GM21381 (cell line): ENCODE measurements at regions not wholly inside any gene's neighbourhood (a gene's known extent, or its start where the extent isn't known, plus 50 kb on each side); places are given as distances from the start of the nearest gene placed in this dataset.

Experiments used
- ATAC-seq: cut with Tn5 transposase; IDR thresholded peaks from one replicate; pipeline ENCODE4 v1.9.1; 2021; ENCODE audit warnings: mild to moderate bottlenecking, moderate library complexity; ENCODE audit not compliant: unreplicated experiment

DNA sequence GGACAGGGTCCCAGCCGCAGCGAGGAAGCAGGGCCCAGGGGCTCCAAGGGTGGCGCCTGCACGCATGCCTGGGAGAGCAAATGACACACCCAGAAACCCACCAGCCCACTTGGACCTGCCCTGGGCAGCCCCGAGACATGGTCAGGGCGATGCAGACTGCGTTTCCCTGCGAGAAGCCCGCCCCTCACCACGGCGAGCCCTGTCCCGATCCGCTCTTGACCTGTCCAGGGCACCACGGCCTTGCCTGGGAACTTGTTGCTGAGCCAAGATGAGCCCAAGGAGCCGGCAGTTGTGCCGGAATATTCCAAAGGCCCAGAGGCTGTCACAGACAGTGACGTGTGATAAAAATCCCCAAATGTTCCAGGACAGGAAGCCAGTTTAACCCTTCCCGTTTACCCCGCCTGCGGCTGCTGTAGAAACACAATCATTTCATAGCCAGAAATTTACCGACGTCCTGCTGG lies 78.1 kb downstream of the SIK1 start:
- no peak for ATAC-seq

DNA sequence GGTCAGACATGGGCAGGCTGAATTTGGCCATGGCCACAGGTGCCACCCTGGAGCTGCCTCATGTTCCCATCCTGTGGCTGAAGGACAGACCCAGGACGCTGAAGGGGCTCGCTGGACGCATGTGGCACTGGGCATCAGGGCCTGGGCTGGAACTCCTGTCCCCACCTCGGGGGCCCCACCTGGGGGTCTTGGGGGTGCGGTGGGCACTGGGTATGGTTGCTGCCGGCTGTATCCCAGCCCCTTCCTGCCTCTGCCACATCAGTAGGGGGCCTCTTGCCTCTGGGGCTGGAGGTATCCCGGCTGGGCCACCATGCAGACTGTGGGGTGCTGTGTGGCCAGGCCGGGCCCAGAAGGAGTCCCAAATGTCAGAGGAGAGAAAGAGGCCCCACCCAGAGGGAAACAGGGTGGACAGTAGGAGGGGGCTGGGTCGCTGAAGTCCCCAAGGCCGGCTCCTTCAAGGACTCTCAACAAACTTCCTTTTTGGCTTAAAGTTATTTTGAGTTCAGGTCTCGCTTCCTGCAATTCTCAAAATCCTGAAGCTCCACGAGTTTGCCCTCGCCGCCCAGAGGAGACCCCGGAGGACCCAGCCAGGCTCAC lies 78.7 kb downstream of the SIK1 start:
- ATAC-seq: no peak

DNA sequence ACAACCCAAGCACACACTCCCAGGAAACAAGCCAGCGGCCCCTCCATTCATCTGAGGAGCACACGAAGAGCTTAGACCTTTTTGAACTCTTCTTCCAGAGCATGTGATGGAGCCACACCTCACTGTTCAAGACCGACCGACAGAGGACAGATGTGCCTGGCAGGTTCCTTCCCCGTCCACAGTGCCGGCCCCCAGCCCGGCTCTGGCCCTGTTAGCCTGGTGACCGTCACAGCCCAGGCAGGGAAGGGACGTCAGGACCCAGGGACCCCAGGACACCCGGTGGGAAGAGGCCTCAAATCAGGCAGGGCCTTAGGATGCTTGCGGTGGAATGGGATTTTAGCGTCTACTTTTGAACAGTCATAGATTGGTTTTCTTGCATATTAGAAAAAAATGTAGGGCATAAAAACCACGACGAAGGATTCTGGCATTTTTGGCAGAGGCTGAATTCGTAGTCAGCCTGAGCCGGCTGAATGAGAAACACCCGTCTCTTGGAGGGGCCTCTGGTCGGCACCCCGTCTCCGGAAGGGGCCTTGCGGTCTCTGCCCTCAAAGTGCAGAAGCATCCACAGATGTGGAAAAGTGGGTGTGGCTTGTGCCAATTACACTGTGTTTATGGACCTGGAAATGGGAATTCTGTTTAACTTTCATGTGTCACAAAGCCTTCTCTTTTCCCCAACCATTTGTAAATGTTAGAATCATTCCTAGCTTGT lies 79.3 kb downstream of the SIK1 start:
- ATAC-seq: no peak

DNA sequence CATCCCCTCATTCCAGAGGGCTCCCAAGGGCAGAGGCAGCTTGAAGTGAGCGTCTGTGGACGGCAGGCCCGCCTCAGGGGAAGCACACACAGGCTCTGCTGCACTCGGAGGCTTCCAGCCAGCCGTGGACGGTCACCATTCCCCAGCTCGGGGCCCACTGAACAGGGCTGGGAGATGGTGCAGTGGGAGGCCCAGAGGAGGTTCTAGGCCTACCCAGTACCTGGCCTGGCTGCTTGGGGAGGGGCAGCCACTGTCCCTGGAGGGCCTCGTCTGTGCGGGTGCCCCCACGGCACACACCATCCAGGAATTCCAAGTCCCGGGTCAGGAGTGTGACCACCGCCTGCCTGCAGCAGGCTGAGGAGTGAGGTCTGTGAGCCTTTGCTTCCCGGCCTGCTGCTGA lies 80.4 kb downstream of the SIK1 start:
- ATAC-seq: no peak

DNA sequence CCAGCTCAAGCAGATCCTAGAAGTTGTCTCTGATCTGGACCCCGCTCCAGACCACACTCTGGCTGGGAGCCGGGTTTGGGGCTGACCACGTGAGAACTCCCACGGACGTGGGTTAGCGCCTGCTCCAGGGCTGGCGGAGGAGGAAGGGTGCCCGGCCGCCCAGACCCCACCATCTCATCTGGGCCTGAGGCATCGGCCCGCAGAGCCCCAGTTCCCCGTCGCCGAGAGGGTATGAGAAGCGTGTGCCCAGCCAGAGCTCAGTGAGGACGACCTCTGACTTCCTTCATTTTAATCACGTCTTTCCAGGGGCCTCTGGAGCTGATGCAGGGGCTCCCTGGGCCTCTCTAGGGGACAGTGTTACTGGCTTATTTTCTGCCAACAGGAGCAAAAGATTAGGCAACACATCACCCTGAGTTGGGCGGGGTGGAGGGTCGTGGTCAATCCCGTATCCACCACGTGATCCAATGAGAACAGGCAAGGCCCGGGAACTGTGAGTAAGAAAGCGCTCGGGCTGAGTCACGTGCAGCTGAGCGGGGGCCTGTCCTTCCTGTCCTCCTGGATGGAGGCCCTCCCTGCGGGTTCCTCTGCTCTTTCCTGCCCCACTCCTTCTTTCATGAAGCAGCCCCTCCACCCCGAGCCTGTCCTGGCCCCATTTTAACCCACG lies 81.1 kb downstream of the SIK1 start:
- no peak for ATAC-seq

DNA sequence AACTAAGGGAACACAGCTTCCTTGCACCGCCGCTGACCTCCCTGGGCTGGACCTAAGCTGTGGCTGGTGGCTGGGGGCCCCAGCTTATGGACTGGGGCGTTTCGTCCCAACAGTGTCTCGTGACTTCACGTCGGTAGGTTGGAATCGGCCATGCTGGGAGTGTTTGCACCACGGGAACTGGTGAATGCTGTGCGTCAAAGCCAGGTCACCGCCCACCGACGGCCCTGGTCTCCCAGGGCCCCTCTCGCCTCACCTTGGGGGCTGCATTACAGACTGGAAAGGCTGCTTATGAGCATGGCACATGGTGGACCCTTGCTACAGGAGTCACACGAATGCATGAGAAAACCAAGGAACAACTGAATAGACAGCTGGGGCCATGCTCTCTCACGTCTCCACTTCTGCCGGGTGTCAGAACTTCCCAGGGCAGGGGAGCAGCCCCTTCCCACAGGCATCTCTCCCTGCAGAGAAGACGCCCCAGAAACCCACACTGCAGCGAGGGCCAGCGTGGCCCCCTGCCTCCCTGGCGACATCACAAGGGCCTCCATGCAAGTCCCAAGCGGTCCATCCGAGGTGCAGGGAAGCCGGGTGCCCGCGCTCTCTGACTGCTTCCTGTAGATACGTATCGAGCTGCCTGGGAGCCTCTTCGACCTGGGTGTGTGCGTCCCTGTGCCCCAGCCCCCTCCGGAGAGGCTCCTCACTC lies 81.7 kb downstream of the SIK1 start:
- no peak for ATAC-seq

DNA sequence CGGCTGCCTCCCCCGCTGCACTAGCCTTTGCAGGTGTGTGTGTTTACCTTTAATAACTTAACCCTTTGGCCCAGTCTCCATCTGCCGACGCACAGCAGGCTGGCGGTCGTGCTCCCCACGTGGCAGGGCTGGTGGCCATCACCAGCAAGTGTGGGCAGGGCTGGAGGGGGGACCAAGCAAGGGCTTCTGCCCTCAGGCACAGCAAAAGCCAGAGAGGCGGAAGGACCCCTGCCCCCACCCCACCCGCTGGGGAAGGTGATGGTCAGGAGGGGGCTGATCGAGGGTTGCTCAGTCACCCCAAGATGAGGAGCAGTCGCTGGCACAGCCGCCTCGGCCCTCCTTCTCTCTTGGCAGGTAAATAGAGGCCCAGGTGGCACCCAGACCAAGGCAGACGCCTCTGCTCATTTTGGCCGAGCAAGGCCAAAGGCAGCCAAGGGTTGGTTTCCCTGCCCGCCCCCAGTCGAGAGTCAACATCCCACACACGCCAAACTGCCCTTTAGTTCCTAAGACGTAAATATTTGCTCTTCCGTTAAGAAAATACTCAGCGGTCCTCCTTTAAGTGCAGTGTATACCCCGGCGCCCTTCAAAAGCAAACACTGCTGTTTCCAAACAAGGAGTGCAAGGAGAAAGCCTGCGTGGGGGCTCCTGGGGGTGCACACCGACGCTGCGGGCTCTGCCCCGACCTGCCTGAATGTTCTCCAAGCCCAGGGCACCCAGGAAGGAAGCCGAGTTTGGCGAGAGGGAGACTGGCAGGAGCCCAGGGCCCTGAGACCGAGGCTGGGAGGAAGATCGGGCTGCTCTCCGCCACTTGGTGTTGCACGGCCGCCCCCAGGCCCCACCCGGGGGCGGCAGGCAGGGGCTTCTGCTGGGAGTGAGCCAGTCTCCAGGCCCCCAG lies 82.7 kb downstream of the SIK1 start:
- no peak for ATAC-seq

DNA sequence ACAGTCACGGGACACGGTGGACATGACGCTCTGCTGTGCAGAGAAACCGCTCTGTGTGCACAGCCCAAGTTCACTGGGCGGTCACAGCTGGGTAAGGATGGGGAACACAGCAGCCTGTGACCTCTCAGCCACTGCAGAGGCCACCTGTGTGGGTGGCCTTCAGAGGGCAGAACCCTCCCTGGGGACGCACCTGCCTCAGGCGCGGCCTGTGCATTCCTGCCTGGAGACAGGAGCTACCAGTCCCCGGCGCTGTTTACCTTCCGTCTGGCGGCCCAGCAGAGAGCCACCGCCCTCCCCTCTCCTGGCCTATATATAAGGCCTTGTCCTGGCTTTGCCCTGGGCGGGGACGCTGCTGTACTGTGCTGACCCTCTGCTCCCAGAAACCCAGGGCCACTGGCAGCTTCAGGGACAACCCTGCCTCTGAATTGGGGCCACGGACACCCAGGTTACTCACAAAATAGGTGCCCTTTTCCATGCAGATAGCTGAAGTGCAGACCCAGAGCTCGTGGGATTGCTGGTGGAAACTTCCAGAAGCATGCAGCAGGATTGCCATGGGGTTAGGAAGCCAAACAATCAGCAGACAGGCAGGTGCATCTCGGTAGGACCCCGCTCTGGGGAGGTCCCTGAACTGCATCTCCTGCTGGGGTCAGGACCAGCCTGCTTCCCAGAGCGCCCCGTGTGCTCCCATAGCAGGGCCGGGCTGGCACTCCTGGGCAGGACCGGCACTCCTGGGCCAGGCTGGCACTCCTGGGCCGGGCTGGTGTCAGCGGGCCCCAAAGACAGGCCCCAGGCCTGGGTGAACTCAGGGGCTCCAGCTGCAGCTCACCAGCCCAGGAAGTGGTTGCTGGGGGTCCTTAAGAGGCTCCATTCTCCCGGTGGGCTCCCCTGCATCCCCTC lies 83.6 kb downstream of the SIK1 start:
- no peak for ATAC-seq

DNA sequence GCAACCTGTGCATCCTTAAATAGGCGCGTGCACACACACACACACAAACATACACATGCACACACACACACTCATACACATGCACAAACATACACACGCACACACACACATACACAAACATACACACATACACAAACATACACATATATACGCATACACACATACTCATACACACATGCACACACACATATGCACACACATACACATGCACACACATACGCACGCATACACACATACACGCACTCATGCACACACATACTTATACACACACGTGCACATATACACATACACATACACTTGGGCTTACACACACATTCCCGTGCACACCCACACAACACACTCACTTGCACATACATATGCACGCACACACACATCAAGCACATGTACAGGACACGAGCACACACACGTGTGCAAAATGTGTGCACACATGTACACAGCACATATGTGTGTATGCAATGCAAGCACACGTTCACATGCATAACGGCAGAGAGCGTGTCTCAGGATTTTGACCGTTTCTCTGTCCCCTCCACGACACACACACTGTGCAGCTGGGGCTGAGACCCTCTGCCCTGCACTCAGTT lies 84.5 kb downstream of the SIK1 start:
- no peak for ATAC-seq

DNA sequence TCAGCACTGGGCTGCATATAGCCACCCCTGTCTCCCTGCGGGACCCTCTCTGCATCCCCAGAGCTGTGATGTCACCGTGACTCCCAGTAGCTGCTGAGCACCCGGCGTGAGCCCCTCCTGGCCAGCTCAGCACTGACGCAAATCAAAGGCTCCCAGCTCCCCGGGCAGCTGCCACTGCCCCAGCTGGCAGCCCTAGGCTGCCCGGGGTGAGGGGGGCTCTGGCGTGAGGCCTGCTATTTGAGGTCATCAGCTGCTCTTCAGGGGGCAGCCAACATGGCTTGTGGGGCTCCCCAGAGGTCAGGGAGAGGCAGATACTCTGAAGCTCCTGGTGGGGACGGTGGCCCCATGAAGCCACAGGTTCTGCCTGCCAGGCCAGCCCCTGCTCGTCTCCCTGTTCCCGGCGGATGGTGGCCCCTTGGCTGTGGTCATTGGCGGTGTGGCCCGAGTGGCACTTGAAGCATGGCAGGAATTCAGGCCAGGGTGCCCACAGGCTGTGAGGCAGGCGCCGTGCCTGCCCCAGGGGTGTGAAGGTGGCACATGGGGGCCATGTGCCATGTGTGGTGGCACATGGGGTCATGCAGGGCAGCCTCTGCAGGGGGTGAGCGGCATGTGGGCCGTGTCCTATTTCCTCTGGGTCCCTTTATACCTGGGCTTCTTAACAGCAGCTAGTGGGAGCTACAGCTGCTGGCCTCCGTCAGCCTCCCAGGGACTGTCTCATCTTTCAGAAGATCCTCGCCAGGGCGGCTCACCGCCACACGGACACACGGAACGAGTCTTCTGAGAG lies 85.4 kb downstream of the SIK1 start:
- ATAC-seq: no peak

DNA sequence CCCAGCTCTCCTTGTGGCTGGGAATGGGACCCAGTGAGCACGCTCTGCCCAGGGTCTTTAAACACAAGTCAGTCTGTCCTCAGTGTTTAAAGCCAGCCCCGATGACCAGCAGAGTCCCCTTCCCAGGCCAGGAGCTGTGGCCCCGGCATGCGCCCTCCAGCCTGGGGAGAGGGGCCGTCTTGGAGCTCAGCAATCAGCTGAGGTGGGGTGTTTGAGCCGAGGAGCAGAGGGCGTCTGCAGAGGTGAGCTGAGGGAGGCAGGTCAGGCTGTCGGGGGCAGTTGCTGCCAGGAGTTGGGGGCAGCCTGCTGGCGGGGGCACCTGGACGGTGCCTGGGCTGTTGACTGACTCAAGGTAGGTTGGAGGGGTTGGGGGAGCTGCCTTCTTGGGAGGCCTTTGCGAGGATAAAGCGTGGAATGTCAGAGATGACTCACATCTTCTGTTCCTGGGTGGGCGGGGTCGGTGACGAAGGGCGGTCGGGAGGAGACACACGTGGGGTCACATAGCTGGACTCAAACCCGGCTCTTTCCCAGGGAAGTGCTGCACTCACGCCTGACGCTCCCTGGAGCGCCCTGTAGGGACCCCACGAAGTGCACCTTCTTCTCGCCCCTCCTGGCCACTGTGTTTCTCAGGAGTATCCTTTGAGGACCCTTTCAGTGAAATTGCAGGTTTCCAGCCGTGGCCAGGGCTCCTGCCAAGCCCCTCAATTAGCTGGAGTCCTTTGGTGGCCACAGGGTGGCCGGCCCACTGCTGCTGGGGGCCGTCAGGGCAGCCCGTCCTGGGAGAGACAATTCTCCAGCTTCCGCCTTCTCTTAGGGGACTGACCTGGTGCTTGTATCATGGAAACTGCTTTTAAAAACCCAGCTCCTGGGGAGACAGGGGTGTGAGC lies 86.2 kb downstream of the SIK1 start:
- ATAC-seq: no peak

DNA sequence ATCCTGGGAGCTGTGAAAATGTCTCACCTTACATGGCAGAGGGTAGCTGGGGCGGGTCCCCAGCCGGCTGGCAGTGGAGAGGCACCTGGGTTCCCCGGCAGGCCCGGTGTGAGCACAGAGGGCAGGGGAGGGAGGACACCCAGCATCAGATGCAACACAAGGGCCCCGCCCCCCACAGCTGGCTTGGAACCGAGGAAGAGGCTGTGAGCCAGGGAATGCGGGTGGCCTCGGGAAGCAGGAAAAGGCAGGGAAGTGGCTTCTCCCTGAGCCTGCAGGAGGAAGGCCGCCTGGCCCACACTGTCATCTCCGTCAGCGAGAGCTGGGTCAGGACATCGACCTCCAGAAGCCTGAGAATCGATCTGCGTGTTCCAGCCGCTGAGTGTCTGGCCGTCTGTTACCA lies 87.3 kb downstream of the SIK1 start:
- ATAC-seq: no peak

DNA sequence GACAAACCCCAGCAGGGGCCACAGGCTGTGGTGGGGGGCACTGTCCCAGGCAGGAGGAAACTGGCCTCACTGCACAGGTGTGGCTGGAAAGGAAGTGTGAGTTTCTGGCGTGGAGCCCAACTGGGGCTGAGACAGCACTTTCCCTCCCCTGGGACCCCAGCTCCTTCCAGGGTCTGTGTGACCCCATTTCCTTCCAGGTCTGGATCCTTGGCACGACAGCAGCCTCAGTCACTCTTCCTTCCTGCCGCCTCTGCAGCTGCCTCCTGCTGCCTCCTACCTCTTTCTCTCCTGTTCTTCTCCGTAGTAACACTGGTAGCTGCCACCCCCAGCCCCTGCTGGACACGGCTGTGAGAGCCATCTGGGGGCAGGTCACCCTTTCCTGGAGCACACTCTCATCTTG lies 88.0 kb downstream of the SIK1 start:
- no peak for ATAC-seq

DNA sequence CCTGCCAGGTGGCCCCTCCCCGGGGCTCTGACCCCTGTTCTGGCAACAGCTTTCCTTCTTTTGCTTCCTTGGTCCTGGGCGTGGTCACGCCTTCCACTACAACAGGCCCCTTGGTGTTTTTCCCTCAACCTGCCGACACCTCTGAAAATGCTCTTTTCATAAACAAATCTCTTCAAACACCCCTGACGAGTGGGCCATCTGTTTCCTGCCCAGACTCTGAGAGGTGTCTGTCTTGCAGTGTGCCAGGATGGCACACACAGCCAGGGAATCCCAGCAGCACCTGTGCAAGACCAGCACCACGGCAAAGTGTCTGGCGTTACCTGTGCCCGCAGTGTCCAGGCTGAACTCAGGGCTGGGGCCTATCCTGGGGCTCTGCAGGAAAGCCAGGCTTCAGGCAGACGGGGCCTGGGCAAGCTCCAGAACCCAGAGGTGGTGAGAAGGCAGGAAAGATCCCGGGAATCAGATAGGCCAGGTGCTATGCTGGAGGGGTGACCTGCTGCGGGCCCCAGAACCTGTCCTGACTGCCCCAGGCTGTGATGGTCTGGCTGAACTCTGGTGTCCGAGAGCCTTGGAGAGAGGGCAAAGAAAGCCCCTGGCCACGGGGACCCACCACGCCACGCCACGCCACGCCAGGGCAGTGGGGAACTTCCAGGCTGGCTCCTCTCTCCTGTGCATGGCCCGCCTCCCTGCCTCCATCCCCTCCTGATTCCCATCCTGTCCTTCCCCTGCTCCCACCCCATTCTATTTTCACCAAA lies 88.9 kb downstream of the SIK1 start:
- ATAC-seq: no peak

DNA sequence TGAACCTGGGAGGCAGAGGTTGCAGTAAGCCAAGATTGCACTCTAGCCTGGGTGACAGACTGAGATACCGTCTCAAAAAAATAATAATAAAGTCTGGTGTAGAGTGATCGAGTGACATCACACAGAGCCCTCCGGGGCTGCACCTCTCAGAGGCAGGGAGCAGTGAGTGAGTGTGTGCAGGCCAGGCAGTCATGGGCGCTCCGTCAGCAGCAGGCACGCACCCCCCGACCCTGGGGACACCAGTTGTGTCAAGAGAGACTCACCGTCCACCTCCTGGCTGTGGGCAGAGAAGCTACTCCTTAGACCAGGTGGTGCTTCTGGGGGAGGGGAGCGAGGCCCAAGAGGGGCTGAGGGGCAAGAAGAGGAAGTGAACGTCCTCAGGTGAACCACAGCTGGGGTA lies 91.8 kb downstream of the SIK1 start:
- ATAC-seq: no peak

DNA sequence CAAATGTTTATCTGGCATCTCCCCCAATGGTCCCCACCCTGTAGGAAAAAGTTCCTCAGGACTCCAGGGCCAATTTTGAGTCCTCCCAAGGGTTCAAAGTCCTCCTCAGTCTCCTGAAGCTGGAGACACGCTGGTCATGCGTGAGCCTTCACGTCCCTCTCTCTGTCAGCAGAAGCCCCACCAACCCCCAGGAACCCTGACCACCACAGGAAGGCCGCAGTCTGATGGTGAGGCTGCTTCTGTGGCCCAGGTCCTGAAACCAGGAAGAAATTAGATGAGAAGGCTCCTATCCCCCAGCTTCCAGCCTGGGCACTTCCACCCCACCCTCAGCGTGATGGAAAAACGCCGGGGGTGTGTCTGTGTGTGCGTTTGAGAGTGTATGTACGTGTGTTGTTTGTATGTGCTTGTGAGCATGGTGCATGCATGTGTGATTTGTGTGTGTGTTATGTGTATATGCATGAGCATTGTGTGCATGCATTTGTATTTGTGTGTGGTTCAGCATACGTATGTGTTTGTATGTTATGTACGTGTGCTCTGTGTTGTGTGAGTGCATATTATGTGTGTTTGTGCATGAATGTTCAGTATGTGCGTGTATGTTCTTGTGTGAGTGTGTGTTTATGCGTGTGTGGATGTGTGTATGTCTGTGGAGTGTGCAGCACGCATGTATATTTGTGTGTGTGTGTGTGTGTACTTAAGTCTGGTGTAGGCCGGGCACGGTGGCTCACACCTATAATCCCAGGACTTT lies 92.5 kb downstream of the SIK1 start:
- ATAC-seq: no peak
